GM12878 (cell line): ENCODE measurements at regions not wholly inside any gene's neighbourhood (a gene's known extent, or its start where the extent isn't known, plus 50 kb on each side); places are given as distances from the start of the nearest gene placed in this dataset.

ENCODE experiments used
- ATAC-seq: fragments of 200-7000 bp; cut with Tn5 transposase; 3 replicates; pipeline ENCODE4 v1.9.1; 2020; ENCODE audit warnings: mild to moderate bottlenecking, moderate library complexity
- BruUV-seq: library from RNA; stranded (reverse); fragments of 400-500 nt; replicated peaks from 2 replicates; lab custom pipeline; 2021; lab: Mats Ljungman, UMichigan
- CTCF ChIA-PET: fragments of 300-600 bp; sonication (Branson Sonifier 250); formaldehyde crosslinking; extraction: SDS; loops from one replicate; lab custom pipeline; 2021; ENCODE audit warnings: inconsistent platforms; lab: Yijun Ruan, JAX
- POLR2A ChIA-PET: fragments of 350-600 bp; formaldehyde crosslinking; extraction: SDS; loops from one replicate; lab custom pipeline; 2021; ENCODE audit warnings: inconsistent platforms; lab: Charles Lee
- RAD21 ChIA-PET: fragments of 300-600 bp; sonication (Branson Sonifier 250); formaldehyde crosslinking; loops from one replicate; lab custom pipeline; 2023; ENCODE audit warnings: antibody characterized with exemption; ENCODE audit not compliant: unreplicated experiment; lab: Charles Lee
- SMC1A ChIA-PET: fragments of 300-600 bp; sonication (Branson Sonifier 250); formaldehyde crosslinking; loops from one replicate; lab custom pipeline; 2023; ENCODE audit not compliant: unreplicated experiment, uncharacterized antibody; lab: Charles Lee
- DNase-seq: peaks from one replicate; pipeline ENCODE4 v3.0.0-alpha.2; 2011; ENCODE audit warnings: low read depth, low spot score
- FAIRE-seq: peaks from 3 replicates; lab custom pipeline; 2011; peaks lifted over from hg19 to GRCh38; lab: Jason Lieb, UNC
- H2AFZ ChIP-seq: 2 replicates; pipeline ENCODE4 v1.6.0; 2011; ENCODE audit warnings: low read depth, low read length, control low read depth; ENCODE audit not compliant: control insufficient read depth
- H3K27ac ChIP-seq: 2 replicates; pipeline ENCODE4 v1.5.1; 2011; ENCODE audit warnings: control low read depth; ENCODE audit not compliant: control insufficient read depth, insufficient read depth
- H3K27me3 ChIP-seq, 2 experiments: replicated peaks in 1 of 2; 2 replicates each; pipeline versions ENCODE4 v1.6.0 to v1.6.1; 2011; ENCODE audit warnings: low read length in 1 of 2; ENCODE audit not compliant: control insufficient read depth in 2 of 2, insufficient read depth in 2 of 2
- H3K36me3 ChIP-seq, 2 experiments: 2 replicates each; pipeline ENCODE4 v1.5.1; 2011; ENCODE audit warnings: low read length in 1 of 2; ENCODE audit not compliant: control insufficient read depth in 2 of 2, insufficient read depth in 2 of 2
- H3K4me1 ChIP-seq: 2 replicates; pipeline ENCODE4 v1.6.1; 2011; ENCODE audit warnings: mild to moderate bottlenecking, low read length, moderate library complexity, mixed read lengths; ENCODE audit not compliant: control insufficient read depth, insufficient read depth
- H3K4me2 ChIP-seq: 2 replicates; pipeline ENCODE4 v1.6.0; 2011; ENCODE audit warnings: control low read depth; ENCODE audit not compliant: control insufficient read depth, insufficient read depth
- H3K4me3 ChIP-seq: fragments of 200-600 bp; sonication (generic); 2 replicates; pipeline ENCODE4 v1.5.1; 2016
- H3K79me2 ChIP-seq: 2 replicates; pipeline ENCODE4 v1.6.0; 2011; ENCODE audit warnings: low read length; ENCODE audit not compliant: control insufficient read depth, insufficient read depth
- H3K9ac ChIP-seq: 2 replicates; pipeline ENCODE4 v1.8.0; 2011; ENCODE audit warnings: low read length, control low read depth, mixed read lengths; ENCODE audit not compliant: control insufficient read depth, insufficient read depth
- H3K9me3 ChIP-seq: replicated peaks from 3 replicates; pipeline ENCODE4 v1.5.1; 2011; ENCODE audit warnings: mild to moderate bottlenecking, low read length; ENCODE audit not compliant: control insufficient read depth, insufficient read depth
- H4K20me1 ChIP-seq: 2 replicates; pipeline ENCODE4 v1.6.0; 2011; ENCODE audit not compliant: control insufficient read depth, insufficient read depth
- BCL11A ChIP-seq: IDR thresholded peaks from 2 replicates; pipeline ENCODE4 v1.6.1; 2011; ENCODE audit warnings: low read depth, low read length
- HCFC1 ChIP-seq: fragments of 150-350 bp; IDR thresholded peaks from 2 replicates; pipeline ENCODE4 v1.6.1; 2014; ENCODE audit warnings: low read length
- KDM1A ChIP-seq: fragments of 200-600 bp; sonication (generic); IDR thresholded peaks from 2 replicates; pipeline ENCODE4 v1.6.1; 2016; ENCODE audit warnings: borderline replicate concordance
- LARP7 ChIP-seq: fragments of 450-650 bp; IDR thresholded peaks from 2 replicates; pipeline ENCODE4 v1.6.1; 2017; ENCODE audit warnings: mild to moderate bottlenecking
- NR2C2 ChIP-seq: IDR thresholded peaks from 2 replicates; pipeline ENCODE4 v1.6.1; 2011; ENCODE audit warnings: borderline replicate concordance, low read depth; ENCODE audit not compliant: control insufficient read depth, insufficient read length
- RELB ChIP-seq: fragments of 450-650 bp; IDR thresholded peaks from 2 replicates; pipeline ENCODE4 v1.6.1; 2017; ENCODE audit warnings: low read depth, mild to moderate bottlenecking, moderate library complexity
- SIN3A ChIP-seq: IDR thresholded peaks from 2 replicates; pipeline ENCODE4 v1.6.1; 2012; ENCODE audit warnings: low read depth, low read length, improper control_type of control experiment
- SMC3 ChIP-seq: IDR thresholded peaks from 2 replicates; pipeline ENCODE4 v1.6.1; 2011; ENCODE audit warnings: low read length, improper control_type of control experiment, borderline replicate concordance
- TAF1 ChIP-seq: IDR thresholded peaks from 2 replicates; pipeline ENCODE4 v1.6.1; 2011; ENCODE audit warnings: mild to moderate bottlenecking, low read depth, low read length, borderline replicate concordance
- YY1 ChIP-seq: IDR thresholded peaks from 2 replicates; pipeline ENCODE4 v1.6.1; 2011; ENCODE audit warnings: low read depth, mild to moderate bottlenecking, low read length
- WGBS: methylation state at CpG from one replicate; pipeline ENCODE4 v1.1.6; 2016; ENCODE audit warnings: low lambda C conversion rate; ENCODE audit not compliant: insufficient replicate concordance, insufficient coverage; ENCODE audit errors: missing lambda C conversion rate; 5-methylcytosine and 5-hydroxymethylcytosine counted together
- in situ Hi-C: fragments of 300-500 bp; cut with MboI; formaldehyde crosslinking; loops from 9 replicates; pipeline ENCODE4 v1.14.3; 2018; ENCODE audit warnings: mixed read lengths
- intact Hi-C: fragments of 100-400 bp; cut with micrococcal nuclease; formaldehyde crosslinking; loops from one replicate; pipeline ENCODE4 v1.14.2; 2022; ENCODE audit not compliant: unreplicated experiment

DNA sequence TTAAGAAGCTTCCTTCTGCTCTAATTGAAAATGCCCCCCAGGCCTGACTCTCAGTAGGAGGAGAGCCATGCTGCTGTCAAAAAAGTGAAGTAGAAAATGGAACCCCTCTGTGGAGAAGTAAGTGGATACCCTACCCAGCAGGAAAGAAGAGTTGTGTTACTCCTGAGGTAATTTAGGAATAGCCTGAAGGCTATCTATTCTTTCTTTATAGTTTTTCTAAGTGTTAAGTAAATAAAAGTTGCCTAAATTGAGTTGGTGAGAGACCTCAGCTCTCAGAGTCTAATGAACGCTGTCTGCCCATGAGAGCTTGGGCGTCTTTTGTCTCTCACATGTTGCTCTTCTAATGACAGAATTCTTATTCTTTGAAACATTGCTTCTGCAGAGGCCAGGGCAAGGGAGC, 116.2 kb downstream of the NSUN3 start:
- Histone ChIP-seq H3K4me3 (no peak overlapping the region), H2AFZ (no peak overlapping the region), H3K27me3 (no peaks in the 10 kb centered on the region), H3K4me1 (no peaks in the 10 kb centered on the region), H3K36me3 (no peaks in the 10 kb centered on the region), H3K9ac (no peak overlapping the region), H3K79me2 (no peaks in the 10 kb centered on the region), H3K4me2 (no peak overlapping the region), H3K9me3 (no peaks in the 10 kb centered on the region), H4K20me1 (no peaks in the 10 kb centered on the region), H3K27ac (no peak overlapping the region)
- ChIA-PET POLR2A (no interaction called here), RAD21 (no interaction called here), CTCF (interaction anchor here (0.6 kb wide), 1 partner anchor 1415 kb away, joined by 4 read pairs; no protein-coding TSS in a partner anchor), SMC1A (no interaction called here)
- ATAC-seq (no peak), DNase-seq (no peak), FAIRE-seq (no peak)
- in situ Hi-C loops (no loop called here), intact Hi-C loops (no loop called here)
- TF ChIP-seq RELB (no peak), KDM1A (no peak), SMC3 (no peak), BCL11A (no peak), NR2C2 (no peak), YY1 (no peak), TAF1 (no peak), LARP7 (no peak), HCFC1 (no peak), SIN3A (no peak)
- WGBS, result 61% methylated on average over 2 of the region's 2 CpGs
- no TSS peak for BruUV-seq
